A549 (cell line): ENCODE measurements at regions not wholly inside any gene's neighbourhood (a gene's known extent, or its start where the extent isn't known, plus 50 kb on each side); places are given as distances from the start of the nearest gene placed in this dataset.

ENCODE experiments used
- ATAC-seq, 2 experiments: fragments of 200-7000 bp in 1 of 2; fragments of >200 bp in 1 of 2; cut with Nextera tagmentation in 1 of 2; cut with Tn5 transposase in 1 of 2; 3 replicates each; pipeline versions ENCODE4 v1.8.0 to v1.9.1; 2018 to 2020; ENCODE audit warnings: mild to moderate bottlenecking in 1 of 2, moderate library complexity in 1 of 2
- CTCF ChIA-PET: fragments of 300-600 bp; sonication (Branson Sonifier 250); formaldehyde crosslinking; extraction: SDS; loops from one replicate; lab custom pipeline; 2021; ENCODE audit warnings: antibody characterized with exemption, inconsistent platforms; lab: Yijun Ruan, JAX
- POLR2A ChIA-PET: fragments of 350-600 bp; formaldehyde crosslinking; extraction: SDS; loops from one replicate; lab custom pipeline; 2021; ENCODE audit warnings: antibody characterized with exemption, inconsistent platforms; lab: Yijun Ruan, JAX
- DNase-seq, 2 experiments: peaks; one replicate each; pipeline versions ENCODE4 v3.0.0 to v3.0.0-alpha.2; 2011 to 2016; ENCODE audit warnings: low read depth in 1 of 2, low spot score in 1 of 2
- FAIRE-seq: peaks from 2 replicates; lab custom pipeline; 2011; peaks lifted over from hg19 to GRCh38; lab: Jason Lieb, UNC
- H3K27ac ChIP-seq, 2 experiments: fragments of >200 bp; sonication (Bioruptor Twin); formaldehyde crosslinking; 3 replicates each; pipeline ENCODE4 v1.5.1; 2016 to 2017
- H3K4me1 ChIP-seq: fragments of >200 bp; sonication (Bioruptor Twin); formaldehyde crosslinking; 3 replicates; pipeline ENCODE4 v1.6.1; 2016
- H3K4me2 ChIP-seq: fragments of >200 bp; sonication (Bioruptor Twin); formaldehyde crosslinking; 3 replicates; pipeline ENCODE4 v1.6.1; 2016
- H3K4me3 ChIP-seq: fragments of >200 bp; sonication (Bioruptor Twin); formaldehyde crosslinking; 3 replicates; pipeline ENCODE4 v1.5.1; 2016
- H3K9me3 ChIP-seq: fragments of >200 bp; sonication (Bioruptor Twin); formaldehyde crosslinking; 3 replicates; pipeline ENCODE4 v1.6.1; 2016
- BHLHE40 ChIP-seq: IDR thresholded peaks from 2 replicates; pipeline ENCODE4 v1.6.1; 2012; ENCODE audit warnings: low read depth, low read length, inconsistent platforms
- CEBPB ChIP-seq, 2 experiments: fragments of >200 bp in 1 of 2; sonication (Bioruptor Twin) in 1 of 2; formaldehyde crosslinking in 1 of 2; IDR thresholded peaks; 2 replicates each; pipeline ENCODE4 v1.6.1; 2012 to 2016
- EHMT2 ChIP-seq: fragments of 200-600 bp; sonication (generic); IDR thresholded peaks from 2 replicates; pipeline ENCODE4 v1.6.1; 2016; ENCODE audit warnings: antibody characterized with exemption, low read depth, mild to moderate bottlenecking, moderate library complexity
- EP300 ChIP-seq, 2 experiments: fragments of >200 bp; sonication (Bioruptor Twin); formaldehyde crosslinking; IDR thresholded peaks; 2 replicates in 1 of 2; 3 replicates in 1 of 2; pipeline ENCODE4 v1.6.1; 2016 to 2017
- FOSB ChIP-seq: fragments of 250-450 bp; sonication (Bioruptor Pico); IDR thresholded peaks from 2 replicates; pipeline ENCODE4 v1.5.0; 2020; ENCODE audit warnings: mild to moderate bottlenecking, moderate library complexity
- FOXS1 ChIP-seq: fragments of 250-450 bp; sonication (Bioruptor Pico); IDR thresholded peaks from 2 replicates; pipeline ENCODE4 v1.5.0; 2020; ENCODE audit warnings: mild to moderate bottlenecking, moderate library complexity
- JUN ChIP-seq, 2 experiments: fragments of >200 bp; sonication (Bioruptor Twin); formaldehyde crosslinking; IDR thresholded peaks; 2 replicates in 1 of 2; 3 replicates in 1 of 2; pipeline ENCODE4 v1.6.1; 2016 to 2017
- KDM1A ChIP-seq: fragments of 200-600 bp; sonication (generic); IDR thresholded peaks from 2 replicates; pipeline ENCODE4 v1.6.1; 2016; ENCODE audit warnings: low read depth, mild to moderate bottlenecking
- NFE2L2 ChIP-seq: fragments of 150-350 bp; conservative IDR thresholded peaks from 2 replicates; pipeline ENCODE4 v1.6.1; 2014; ENCODE audit warnings: low read length
- RCOR1 ChIP-seq: fragments of 150-350 bp; IDR thresholded peaks from 2 replicates; pipeline ENCODE4 v1.6.1; 2014; ENCODE audit warnings: antibody characterized with exemption, low read length, low read depth
- SMC3 ChIP-seq: fragments of >200 bp; sonication (Bioruptor Twin); formaldehyde crosslinking; IDR thresholded peaks from 3 replicates; pipeline ENCODE4 v1.6.1; 2018; ENCODE audit warnings: inconsistent platforms
- SREBF2 ChIP-seq: fragments of 450-650 bp; IDR thresholded peaks from 2 replicates; pipeline ENCODE4 v1.6.1; 2014; ENCODE audit warnings: mild to moderate bottlenecking, moderate library complexity
- TP53 ChIP-seq: fragments of 250-450 bp; sonication (Bioruptor Pico); IDR thresholded peaks from 2 replicates; pipeline ENCODE4 v1.5.0; 2021; ENCODE audit warnings: mild to moderate bottlenecking, moderate library complexity
- ZFP36 ChIP-seq: fragments of 450-650 bp; IDR thresholded peaks from 2 replicates; pipeline ENCODE4 v1.6.1; 2014; ENCODE audit warnings: borderline replicate concordance; ENCODE audit not compliant: partially characterized antibody
- ZSCAN20 ChIP-seq: fragments of 250-450 bp; sonication (Bioruptor Pico); IDR thresholded peaks from 2 replicates; pipeline ENCODE4 v1.8.0; 2022; ENCODE audit warnings: mild to moderate bottlenecking, moderate library complexity
- WGBS: methylation state at CpG from one replicate; pipeline ENCODE4 v1.1.6; 2017; ENCODE audit errors: missing lambda C conversion rate; 5-methylcytosine and 5-hydroxymethylcytosine counted together
- TF ChIP-seq, protein P1 (sequence below): fragments of 250-450 bp; sonication (Bioruptor Pico); IDR thresholded peaks from 2 replicates; pipeline ENCODE4 v1.5.0; 2021; ENCODE audit warnings: mild to moderate bottlenecking, moderate library complexity, borderline replicate concordance
- TF ChIP-seq, protein P2 (sequence below): fragments of 200-600 bp; sonication (generic); IDR thresholded peaks from 2 replicates; pipeline ENCODE4 v1.6.1; 2016; ENCODE audit warnings: antibody characterized with exemption, mild to moderate bottlenecking, moderate library complexity

DNA sequence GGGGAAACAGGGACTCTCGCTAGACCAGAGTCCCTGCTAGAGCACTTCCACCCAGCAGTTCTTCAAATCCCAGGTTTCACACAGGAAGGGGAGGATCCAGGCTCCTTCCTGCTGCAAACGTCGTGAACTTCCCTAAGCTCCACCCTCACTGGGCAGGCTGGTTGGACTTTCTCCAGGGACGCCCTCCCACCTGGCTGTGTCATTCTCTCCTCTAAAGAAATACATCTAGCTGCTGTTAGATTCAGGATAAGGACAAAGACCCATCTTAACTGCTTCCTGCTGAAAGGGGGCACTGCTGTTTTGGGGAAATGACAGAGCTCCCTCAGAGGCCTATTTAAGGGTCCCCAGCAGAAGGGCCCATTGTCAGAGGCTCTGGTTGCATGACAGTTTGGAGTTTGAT is 230.7 kb downstream of the SEMA6A start:
- no peak overlapping the region for H3K4me3 ChIP-seq
- H3K4me1 ChIP-seq, result no peaks in the 10 kb centered on the region
- H3K4me2 ChIP-seq, result no peak overlapping the region
- CTCF ChIA-PET, result interaction anchor here (1.1 kb wide), 1 partner anchor 16 kb away, joined by 3 read pairs; no protein-coding TSS in a partner anchor
- no peak overlapping the region for H3K27ac ChIP-seq
- no peak for ATAC-seq
- POLR2A ChIA-PET, result no interaction called here
- 45% methylated on average over 4 of the region's 4 CpGs for WGBS
- TF ChIP-seq NFE2L2 (no peak), RCOR1 (no peak), FOSB (CRISPR knock-in tag) (no peak), ZFP36 (no peak), TP53 (CRISPR knock-in tag) (no peak), BHLHE40 (no peak), CEBPB (IDR thresholded peaks at IDR 0.05) (no peak), EP300 (IDR thresholded peaks at IDR 0.05) (no peak), EHMT2 (no peak), ZSCAN20 (CRISPR knock-in tag) (no peak), FOXS1 (no peak), JUN (IDR thresholded peaks at IDR 0.05) (no peak), KDM1A (no peak), SREBF2 (no peak), SMC3 (no peak)
- TF ChIP-seq, protein P1, sequence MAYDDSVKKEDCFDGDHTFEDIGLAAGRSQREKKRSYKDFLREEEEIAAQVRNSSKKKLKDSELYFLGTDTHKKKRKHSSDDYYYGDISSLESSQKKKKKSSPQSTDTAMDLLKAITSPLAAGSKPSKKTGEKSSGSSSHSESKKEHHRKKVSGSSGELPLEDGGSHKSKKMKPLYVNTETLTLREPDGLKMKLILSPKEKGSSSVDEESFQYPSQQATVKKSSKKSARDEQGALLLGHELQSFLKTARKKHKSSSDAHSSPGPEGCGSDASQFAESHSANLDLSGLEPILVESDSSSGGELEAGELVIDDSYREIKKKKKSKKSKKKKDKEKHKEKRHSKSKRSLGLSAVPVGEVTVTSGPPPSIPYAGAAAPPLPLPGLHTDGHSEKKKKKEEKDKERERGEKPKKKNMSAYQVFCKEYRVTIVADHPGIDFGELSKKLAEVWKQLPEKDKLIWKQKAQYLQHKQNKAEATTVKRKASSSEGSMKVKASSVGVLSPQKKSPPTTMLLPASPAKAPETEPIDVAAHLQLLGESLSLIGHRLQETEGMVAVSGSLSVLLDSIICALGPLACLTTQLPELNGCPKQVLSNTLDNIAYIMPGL, result no peak
- TF ChIP-seq, protein P2, sequence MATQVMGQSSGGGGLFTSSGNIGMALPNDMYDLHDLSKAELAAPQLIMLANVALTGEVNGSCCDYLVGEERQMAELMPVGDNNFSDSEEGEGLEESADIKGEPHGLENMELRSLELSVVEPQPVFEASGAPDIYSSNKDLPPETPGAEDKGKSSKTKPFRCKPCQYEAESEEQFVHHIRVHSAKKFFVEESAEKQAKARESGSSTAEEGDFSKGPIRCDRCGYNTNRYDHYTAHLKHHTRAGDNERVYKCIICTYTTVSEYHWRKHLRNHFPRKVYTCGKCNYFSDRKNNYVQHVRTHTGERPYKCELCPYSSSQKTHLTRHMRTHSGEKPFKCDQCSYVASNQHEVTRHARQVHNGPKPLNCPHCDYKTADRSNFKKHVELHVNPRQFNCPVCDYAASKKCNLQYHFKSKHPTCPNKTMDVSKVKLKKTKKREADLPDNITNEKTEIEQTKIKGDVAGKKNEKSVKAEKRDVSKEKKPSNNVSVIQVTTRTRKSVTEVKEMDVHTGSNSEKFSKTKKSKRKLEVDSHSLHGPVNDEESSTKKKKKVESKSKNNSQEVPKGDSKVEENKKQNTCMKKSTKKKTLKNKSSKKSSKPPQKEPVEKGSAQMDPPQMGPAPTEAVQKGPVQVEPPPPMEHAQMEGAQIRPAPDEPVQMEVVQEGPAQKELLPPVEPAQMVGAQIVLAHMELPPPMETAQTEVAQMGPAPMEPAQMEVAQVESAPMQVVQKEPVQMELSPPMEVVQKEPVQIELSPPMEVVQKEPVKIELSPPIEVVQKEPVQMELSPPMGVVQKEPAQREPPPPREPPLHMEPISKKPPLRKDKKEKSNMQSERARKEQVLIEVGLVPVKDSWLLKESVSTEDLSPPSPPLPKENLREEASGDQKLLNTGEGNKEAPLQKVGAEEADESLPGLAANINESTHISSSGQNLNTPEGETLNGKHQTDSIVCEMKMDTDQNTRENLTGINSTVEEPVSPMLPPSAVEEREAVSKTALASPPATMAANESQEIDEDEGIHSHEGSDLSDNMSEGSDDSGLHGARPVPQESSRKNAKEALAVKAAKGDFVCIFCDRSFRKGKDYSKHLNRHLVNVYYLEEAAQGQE, result no peak
- H3K9me3 ChIP-seq, result no peaks in the 10 kb centered on the region
- DNase-seq, result no peak
- no peak for FAIRE-seq
